Erythroblast (primary cell): ENCODE measurements at regions not wholly inside any gene's neighbourhood (a gene's known extent, or its start where the extent isn't known, plus 50 kb on each side); places are given as distances from the start of the nearest gene placed in this dataset.

Experiments used
- GATA1 ChIP-seq: IDR thresholded peaks from 2 replicates; pipeline ENCODE4 v1.6.1; 2011; ENCODE audit warnings: low read depth, mild to moderate bottlenecking, control low read depth, low read length, moderate library complexity
- POLR2A ChIP-seq: IDR thresholded peaks from 2 replicates; pipeline ENCODE4 v1.6.1; 2011; ENCODE audit warnings: mild to moderate bottlenecking, low read length

- no peak for TF ChIP-seq GATA1
- no peak for TF ChIP-seq POLR2A
Measured at GRCh38 chr2:40554665-40555294, 102.9 kb upstream of the SLC8A1 start.
